Fibroblast of the conjunctiva (primary cell): ENCODE measurements at regions not wholly inside any gene's neighbourhood (a gene's known extent, or its start where the extent isn't known, plus 50 kb on each side); places are given as distances from the start of the nearest gene placed in this dataset.

Experiments used
- DNase-seq: peaks from one replicate; pipeline ENCODE4 v3.0.0-alpha.2; 2010; ENCODE audit warnings: low read depth

DNA sequence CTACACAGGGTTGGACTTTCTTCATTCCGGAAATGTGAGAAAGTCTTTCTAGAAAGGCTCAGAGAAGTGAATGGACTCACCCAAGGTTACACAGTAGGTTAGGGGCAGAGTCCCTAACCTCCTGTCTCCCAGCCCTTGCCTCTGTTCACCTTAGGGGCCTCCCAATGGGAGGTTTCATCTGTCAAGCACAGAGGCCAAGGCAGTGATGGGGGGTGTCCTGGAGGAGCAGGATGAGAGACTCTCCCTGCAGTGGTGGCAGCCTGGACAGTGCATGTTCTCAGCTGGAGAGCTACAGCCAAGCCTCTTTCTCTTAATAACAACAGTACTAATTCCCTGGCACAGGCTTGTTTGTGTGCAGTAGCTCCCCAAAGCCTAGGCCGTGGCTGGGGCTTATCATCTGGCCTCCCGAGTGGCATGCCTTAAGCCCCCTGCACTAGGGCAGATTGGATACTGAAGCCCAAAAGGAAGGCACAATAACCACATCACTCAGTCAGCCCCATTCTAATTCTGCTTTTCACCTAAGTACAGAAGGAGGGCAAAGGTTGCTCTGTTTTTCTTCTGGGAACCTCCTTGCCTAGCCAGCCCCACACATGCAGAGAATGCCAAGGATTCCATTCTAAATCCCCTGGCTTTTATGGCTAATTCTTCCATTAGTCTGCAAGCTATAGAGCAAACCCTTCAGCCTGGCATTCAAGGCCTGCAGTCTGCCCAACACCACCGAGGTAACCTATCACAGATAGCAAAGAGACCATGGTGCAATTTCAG lies 50.2 kb upstream of the XPA start:
- no peak for DNase-seq

DNA sequence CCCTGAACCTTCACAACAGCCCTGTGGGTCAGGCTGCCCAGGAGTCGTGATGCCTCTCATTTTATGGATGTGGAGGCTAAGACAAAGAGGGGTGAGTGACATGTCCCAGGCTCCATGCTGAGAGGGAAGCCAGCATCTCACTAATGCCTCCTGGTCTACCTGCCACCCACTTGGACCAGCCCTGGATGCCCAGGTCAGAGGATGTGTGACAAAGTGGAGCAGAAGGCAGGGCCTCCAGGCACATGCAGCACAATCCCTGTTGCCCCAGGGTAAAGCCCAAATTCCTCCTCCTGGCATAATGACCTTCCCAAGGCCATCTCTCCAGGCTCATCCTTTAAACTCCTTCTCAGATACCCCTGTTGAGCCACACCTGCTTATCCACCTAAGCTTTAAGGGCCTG lies 51.4 kb upstream of the XPA start:
- DNase-seq = no peak

GRCh38 chr9:97749928-97750327 lies 52.8 kb upstream of the XPA start:
- no peak for DNase-seq

DNA sequence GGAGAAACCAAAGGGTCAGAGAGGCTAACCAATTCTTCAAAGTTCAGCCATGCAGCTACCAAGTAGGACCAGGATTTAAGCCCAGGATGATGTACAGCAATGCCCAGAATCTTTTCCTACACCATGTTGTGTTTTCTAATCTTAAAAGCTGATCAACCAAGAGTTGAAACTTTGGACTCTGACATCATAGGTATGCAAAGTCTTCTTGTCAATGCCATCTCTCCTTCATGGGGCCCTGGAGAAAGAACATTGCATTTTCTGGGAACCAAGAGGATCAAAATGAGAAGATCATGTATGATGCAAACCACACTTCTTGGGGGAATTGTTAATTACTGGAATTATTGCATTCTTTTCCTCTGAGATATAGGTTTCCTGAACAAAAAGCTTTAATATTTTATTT lies 54.4 kb upstream of the XPA start:
- DNase-seq = no peak

GRCh38 chr9:97752274-97752673 lies 55.1 kb upstream of the XPA start:
- no peak for DNase-seq

- no peak for DNase-seq
Measured at GRCh38 chr9:97753364-97753763, 56.2 kb upstream of the XPA start.

DNA sequence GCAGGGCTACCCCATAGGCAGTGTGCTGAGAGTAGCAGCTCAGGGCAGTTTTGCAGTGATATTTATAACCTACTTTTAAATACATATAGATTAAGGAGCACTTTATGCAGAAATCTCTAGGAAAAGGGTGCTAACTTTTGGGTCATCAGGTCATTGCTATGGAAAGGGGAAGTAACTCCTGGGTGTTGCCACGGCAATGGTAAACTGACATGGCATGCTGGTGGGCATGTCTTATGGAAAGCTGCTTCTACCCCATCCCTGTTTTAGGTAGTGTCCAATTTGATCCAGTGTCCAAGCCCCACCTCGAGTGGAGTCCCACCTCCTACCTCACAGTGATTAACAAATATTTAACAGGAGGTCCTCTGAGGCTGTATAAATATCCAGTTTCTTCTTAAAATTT lies 56.8 kb upstream of the XPA start:
- no peak for DNase-seq

DNA sequence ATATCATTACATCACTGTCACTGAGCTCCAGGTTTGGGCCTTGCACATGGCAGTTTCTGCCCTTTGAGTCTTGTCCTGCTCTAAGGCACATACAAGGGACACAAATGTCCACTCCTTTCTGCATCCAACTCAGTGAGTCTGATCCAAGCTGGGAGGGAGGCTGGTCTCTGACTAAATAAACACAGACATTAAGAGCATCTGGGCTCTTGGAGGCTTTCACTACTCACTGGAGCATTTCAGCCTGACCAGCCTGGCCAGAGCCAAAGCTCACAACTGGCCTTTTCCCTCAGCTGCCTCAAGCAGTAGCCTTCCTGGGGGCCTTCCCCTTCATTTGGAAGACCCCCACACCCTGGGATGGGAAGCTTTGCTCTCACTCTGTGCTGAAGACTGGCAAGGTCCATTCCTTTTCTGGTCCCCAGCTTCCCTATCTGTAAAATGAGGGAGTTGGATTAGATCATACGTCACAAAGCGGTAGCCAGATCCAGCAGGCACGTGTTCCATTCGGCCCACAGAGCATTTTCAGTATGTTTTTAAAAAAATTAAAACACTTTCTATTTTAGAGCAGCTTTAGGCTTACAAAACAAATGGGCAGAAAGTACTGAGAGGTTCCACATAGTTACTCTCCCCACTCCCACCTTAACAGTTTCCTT lies 58.6 kb upstream of the XPA start:
- DNase-seq = no peak

DNA sequence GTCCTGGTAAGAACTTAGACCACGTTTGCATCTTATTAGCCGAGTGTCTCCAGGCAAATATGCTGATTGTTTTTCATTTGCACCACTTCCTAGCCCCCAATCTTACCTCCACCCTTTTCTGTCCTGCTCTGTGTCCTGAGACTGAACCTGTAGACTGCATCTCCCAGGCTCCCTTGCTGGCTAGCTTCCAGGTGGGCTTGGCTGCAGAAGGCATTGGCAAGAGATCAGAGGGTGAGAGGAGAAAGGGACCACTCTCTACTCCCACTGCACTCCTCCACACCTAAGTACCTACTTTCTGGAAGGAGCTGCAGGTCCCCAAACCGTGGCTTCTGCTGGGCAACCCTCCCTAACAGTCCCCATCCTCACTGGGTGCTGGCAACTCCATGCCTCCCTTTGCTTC lies 59.9 kb upstream of the XPA start:
- no peak for DNase-seq

- no peak for DNase-seq
Measured at GRCh38 chr9:97758334-97758916, 61.3 kb upstream of the XPA start.

GRCh38 chr9:97759581-97760288 lies 62.6 kb upstream of the XPA start:
- no peak for DNase-seq

DNA sequence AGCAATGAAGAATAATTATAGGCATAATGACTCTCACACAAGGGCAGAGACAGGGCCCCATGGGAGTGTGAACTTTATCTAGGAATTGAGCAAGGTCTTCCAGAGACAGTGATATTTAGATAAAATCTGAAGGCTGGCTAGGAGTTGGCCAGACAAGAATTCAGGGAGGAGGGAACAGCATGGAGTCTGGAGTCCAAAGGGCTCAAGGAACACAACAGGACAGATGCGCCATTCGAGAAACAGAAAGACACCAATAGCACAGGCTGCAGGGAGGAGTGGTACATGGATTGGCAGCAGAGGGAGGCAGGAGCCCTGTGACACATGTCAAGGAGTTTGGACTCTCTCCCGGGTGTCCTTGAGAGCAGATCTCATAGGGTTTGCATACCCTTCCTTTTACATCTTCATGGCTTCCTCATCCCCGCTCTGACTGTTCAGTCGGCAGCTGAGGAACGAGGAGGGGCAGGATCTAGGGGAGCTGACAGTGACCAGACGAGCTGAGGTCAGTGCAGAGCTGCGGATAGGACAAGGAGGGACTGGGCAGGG lies 64.0 kb upstream of the XPA start:
- no peak for DNase-seq

DNA sequence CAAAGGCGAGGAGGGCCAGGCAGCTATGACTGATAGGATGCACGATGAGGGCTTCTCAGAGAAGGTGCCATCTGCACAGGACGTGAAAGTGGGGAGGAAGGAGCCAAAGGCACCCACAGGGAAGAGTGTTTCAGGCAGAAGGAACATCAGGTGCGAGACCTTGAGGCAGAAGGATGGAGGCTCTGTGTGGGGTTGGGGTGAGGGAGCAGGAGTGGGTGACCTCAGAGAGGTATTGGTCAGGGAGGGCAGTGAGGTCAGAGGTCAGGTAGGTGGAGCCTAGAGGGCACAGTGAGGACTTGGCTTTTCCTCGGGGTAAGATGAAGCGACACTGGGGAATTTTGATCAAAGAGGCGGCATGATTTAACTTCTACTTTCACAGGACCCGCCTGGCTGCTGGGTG lies 64.7 kb upstream of the XPA start:
- DNase-seq = no peak

- no peak for DNase-seq
Measured at GRCh38 chr9:97763874-97764273, 66.7 kb upstream of the XPA start.

- no peak for DNase-seq
Measured at GRCh38 chr9:97766092-97766491, 69.0 kb upstream of the XPA start.

DNA sequence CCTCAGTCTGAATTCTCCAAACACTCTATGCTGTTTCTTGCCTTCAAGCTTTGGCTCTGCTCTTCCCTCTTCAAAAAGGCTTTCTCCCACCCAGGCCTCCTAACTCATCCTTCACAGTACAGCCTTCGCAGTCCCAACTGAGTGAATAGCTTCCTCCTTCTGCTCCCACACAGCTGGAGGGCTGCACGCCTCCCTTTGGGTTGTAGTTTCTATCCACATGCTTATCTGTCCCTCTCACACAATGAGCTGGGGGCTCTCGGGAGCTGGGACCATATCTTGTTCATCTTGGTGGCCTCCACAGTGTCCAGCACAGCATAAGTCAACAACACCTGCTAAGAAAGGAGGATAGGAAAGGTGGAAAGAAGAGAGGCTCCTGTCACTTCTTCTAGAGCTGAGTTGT lies 69.5 kb upstream of the XPA start:
- no peak for DNase-seq

- no peak for DNase-seq
Measured at GRCh38 chr9:97767891-97768290, 70.8 kb upstream of the XPA start.

- DNase-seq = peak; percentile 31
Measured at GRCh38 chr9:97768746-97769145, 71.6 kb upstream of the XPA start.

- DNase-seq = no peak
Measured at GRCh38 chr9:97769208-97769607, 72.1 kb upstream of the XPA start.

DNA sequence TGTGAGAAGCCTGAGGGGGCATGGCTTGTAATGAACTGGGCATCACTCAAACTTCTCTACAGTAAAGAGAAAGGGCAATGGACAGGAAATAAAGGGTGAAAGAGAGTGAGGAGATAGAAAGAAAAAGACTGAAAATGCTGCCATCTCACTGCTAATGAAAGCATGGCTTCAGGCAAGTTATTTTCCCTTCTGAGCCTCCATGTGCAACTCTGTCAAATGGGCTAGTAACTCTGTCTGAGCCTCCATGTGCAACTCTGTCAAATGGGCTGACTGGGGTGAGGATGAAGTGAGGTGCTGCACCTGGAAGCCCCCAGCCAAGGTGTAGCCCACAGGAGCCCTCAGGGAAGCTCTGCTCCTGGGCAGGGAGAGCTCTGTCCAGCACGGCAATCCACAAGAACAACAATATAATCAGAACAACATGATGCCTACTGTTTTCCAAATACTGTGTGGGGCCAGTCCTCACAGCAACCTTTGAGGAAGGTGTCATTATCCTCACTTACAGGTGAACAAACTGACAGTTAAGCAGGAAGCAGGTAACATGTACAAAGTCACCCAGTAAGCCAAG lies 73.8 kb upstream of the XPA start:
- no peak for DNase-seq

DNA sequence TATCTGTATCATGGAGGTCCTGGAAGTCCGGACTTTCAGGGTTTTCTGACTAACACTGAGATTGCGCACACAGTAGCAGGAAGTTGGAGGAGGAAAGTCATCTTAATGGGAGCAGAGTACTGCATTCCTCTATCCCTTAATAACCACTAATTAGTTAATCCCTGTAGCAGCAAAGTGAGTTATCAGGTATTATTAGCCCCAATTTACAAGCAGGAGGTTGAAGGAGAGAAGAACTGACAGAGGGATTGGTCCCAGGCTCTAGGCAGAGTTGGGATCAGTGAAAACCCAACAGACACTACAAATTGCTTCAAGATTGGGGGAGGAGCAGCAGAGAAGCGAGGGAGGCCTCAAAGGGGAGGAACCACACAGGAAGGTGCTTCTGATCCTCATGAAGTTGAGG lies 74.5 kb upstream of the XPA start:
- DNase-seq = no peak

DNA sequence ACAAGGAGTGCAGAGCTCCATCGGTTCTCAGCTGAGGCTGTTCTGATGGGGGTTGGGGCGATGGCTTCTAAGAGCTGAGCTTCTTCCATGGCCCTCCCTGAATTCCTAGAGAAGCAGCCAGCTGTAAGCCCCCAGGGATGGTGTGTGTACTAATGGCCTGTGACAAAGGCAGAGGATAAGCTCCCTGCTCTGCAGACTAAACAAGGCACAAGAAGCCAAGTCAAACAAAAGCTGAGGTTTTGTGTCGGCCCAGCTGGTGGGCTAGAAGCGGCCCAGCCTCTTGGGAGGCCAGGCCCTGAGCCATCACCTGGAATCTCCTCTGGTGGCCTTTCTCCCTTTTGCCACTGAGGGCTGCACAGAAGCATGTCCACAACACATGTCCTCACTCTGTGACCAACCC lies 75.0 kb upstream of the XPA start:
- DNase-seq = no peak
